Endothelial cell of hepatic sinusoid (primary cell): ENCODE measurements at regions not wholly inside any gene's neighbourhood (a gene's known extent, or its start where the extent isn't known, plus 50 kb on each side); places are given as distances from the start of the nearest gene placed in this dataset.

ENCODE experiments used
- in situ Hi-C: cut with HindIII; loops from 2 replicates; pipeline ENCODE4 v1.10.0; 2017; ENCODE audit warnings: low sequenced_read_pairs

GRCh38 chr3:124611520-124611919 lies 118.7 kb upstream of the UMPS start:
- in situ Hi-C loops = no loop called here

DNA sequence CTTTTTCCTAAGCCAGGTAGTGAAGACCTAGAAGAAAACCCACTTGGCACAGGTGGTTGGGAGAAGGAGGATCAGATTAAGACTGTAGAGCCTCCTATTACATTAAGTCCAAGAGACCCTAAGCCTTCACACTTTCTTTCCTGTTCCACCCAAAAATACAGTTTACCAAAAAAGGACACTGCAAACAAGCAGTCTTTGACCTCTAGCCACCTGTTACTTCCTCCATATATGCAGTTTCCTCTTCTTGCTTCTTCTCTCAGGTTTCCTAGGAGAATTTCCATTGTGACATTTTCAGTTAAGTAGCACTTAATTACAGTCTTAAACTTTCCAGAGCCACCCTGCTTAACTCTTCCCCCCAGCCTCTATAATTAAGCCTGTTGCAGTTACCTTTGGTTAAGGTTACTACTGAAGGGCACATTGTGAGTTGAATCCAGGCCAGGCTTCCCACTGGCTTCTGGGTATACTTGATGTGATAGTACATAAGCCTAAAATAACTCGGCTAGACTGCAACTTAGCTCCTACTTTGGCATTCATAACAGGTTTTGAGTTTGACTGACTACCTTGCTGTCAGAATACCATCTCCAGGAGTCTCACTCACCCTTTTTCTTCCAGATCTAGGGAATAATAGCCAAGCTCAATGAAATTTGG lies 114.2 kb upstream of the UMPS start:
- in situ Hi-C loops = no loop called here

DNA sequence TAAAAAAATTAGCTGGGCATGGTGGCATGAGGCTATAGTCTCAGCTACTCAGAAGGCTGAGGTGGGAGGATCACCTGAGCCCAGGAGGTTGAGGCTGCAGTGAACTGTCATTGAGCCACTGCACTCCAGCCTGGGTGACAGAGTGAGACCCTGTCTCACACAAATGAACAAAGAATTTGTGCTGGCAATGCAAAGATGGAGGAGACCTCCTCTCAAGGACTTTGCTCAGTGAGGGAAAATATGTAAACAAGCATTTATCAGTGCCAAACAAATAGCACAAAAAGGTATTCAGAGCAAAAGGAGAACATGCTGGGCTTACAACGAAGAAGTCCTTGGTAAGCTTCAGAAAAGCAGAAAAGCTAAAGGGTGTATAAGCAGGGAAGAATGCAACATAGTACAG lies 113.1 kb upstream of the UMPS start:
- in situ Hi-C loops = no loop called here

- in situ Hi-C loops = no loop called here
Observed at GRCh38 chr3:124619887-124620599, 110.2 kb upstream of the UMPS start.

DNA sequence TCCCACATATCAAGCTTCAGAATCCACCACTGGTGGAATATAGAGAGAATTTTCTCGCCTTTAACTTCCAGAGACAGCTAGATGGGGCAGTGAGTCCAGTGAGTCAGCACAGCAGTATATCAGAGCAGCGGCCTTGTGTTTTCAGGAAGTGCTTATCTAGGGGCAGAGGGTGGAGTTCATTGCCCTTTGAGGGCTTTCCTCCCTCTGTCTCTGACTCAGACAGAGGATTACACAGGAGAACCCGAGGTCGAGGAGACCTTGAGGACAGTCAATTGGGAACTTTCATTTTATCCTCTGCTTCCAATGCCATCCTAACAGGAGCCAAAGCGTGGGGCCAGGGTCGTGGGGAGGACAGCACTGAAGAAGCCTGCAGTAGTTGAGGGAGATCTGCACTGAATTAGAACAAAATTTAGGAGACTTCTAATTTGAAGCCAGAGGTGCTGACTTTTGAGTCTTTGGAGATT lies 109.6 kb upstream of the UMPS start:
- in situ Hi-C loops = no loop called here

GRCh38 chr3:124621498-124621897 lies 108.8 kb upstream of the UMPS start:
- in situ Hi-C loops = no loop called here

DNA sequence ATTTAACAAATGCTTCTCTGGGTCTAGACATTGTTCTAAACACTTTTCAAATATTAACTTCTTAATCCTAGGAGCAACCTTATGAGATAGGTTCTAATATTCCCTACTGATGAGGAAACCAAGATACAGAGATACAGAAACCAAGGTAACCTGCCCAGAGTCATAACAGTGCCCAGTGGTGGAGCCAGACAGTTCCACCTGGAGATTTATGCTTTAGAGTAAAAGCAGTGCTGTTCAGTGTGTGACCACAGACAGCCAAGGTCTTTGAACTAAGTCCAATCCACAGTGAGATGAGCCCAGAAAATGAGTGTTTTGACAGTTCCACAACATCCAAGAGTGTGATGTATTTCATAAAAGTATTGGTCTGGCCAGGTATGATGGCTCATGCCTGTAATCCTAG lies 105.2 kb upstream of the UMPS start:
- in situ Hi-C loops = no loop called here

- in situ Hi-C loops = no loop called here
Observed at GRCh38 chr3:124627501-124627908, 102.7 kb upstream of the UMPS start.

DNA sequence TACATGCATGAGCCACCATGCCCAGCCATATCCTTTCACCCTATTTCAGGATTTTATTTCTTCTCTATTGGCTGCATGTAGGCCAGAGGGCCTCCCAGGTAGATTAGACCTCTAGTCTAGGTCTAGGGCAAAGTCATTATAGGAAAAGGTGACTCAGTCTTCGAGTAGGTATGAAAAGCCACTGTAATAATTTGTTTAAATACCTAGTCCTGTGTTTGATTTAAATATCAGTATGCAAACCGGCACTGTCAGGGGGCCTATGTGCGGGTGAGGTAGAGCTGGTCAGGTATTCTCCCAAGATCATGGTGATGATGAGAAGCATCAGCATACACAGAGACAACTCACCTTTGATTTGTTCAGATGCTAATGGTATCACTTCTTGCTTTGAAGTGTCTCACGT lies 101.4 kb upstream of the UMPS start:
- in situ Hi-C loops = no loop called here

DNA sequence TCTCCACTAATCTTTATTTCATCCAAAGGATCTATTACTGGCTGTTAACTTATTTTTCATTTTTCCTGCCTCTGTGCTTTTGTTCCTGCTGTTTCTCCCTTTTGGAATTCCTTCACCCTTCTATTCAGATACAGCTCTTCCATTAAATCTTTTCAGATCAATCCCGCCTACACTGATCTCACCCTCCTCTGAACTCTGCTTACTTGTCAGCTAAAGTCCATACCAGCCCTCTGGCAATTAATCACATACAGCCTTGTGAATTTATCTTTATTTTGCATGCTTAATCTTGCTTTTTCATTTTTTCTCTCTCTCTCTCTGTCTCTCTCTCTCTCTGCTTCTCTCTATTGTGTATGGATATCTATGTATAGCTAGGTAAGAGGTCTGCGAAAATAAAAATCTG lies 100.8 kb upstream of the UMPS start:
- in situ Hi-C loops = no loop called here

DNA sequence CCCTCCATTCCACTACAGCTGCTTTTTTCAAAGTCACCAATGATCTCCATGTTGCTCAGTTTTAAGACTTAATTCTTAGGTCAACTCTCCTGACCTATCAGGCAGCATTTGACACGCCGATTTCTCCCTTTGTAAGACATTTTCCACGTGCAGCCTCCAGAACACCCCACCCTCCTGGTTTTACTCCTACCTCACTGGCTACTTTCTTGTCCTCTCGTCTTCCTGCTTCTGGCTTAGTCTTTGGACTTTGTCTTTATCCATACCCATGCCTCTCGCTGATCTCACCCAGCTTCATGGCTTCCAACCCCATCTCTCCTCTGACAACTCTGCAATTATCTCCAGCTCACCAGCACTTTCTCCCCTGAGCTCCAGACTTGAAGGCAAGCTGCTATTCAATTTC lies 99.3 kb upstream of the UMPS start:
- in situ Hi-C loops = no loop called here

GRCh38 chr3:124631727-124632126 lies 98.5 kb upstream of the UMPS start:
- in situ Hi-C loops = no loop called here

DNA sequence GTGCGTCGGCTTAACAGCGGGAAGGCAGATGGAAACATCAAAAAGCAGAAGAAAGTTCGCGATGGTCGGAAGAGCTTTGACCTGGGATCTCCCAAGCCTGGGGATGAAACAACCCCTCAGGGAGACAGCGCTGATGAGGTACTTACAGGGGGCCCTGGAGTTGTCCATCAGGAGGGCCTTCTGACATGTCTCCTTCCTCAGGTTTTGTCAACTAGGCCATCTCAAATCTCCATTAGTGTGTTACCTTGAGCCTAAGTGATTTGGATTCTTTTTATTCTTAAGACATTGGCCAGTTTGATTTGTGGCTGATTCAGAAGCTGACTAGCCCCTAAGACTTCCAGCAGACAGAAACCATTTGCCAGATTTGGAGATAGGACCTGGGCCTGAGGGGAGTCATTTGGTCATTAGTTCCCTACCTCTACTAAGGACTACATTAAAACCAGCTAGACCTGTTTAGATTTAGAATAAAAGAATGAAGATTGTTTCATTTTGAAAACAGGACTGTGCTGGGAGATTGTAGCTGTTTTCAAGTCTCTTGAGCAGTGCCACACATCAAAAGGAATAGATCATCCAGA lies 97.6 kb upstream of the UMPS start:
- in situ Hi-C loops = no loop called here

DNA sequence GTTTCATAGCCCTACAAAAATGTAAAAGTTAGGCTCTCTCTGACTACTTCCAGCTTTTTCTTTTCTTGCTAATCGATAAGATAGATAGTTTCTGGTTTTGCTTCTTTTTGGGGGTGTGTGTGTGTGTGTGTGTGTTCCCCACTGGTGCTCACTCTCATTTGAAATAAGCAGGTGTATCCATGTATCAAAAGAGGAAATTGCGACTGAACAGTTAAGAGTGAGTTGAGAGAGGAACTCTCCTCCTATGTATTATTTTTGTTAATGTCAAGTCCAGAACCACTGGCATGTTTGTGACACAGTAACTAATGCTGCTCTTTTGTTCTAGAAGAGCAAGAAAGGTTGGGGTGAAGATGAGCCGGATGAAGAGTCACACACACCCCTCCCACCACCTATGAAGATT lies 96.7 kb upstream of the UMPS start:
- in situ Hi-C loops = no loop called here

DNA sequence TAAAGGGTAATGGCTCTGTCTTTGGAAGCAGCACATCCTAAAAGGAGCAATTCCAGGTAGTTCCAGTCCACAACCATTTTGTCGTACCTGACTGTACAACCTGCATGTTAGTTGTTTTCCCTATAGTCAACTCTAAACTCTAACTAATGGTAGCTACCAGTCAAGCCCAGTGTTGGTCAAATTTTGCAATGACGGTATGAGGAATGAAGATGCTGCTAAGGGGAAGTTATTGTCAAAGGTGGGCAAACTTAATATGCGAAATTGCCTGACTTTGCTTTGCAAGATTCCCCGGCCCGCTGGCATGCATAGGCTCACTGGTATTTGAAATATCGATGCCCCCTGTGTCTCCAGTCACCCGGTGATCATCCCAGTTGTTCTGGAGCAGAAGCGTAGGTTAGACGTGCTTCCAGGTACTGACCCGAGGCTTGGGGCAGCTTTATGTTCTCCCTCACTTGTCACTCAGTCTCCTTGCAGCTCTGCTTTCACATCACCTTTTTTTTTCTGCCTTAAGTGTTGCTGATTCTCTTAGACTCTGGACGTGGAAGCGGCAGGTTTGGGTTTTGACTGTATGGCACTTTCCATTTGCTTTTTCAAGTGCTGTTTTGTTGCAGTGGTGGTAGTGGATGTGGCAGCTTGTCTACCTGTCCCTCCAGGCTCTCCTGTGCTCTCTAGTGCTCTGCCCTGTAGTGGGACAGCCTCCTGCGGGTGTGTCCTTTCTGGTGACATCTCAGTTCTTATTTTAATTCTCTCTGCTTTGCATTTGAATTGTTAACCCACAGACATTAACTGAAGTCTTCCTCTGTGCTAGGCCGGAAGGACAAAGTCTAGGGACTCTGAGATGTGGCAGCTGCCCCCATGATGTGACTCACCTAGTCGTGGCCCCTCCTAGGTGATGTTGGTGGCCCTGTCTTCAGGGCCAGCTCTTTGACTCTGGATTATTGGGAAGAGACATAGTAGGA lies 95.8 kb upstream of the UMPS start:
- in situ Hi-C loops = no loop called here

- in situ Hi-C loops = no loop called here
Observed at GRCh38 chr3:124635169-124635539, 95.1 kb upstream of the UMPS start.

- in situ Hi-C loops = no loop called here
Observed at GRCh38 chr3:124636101-124636862, 94.0 kb upstream of the UMPS start.

DNA sequence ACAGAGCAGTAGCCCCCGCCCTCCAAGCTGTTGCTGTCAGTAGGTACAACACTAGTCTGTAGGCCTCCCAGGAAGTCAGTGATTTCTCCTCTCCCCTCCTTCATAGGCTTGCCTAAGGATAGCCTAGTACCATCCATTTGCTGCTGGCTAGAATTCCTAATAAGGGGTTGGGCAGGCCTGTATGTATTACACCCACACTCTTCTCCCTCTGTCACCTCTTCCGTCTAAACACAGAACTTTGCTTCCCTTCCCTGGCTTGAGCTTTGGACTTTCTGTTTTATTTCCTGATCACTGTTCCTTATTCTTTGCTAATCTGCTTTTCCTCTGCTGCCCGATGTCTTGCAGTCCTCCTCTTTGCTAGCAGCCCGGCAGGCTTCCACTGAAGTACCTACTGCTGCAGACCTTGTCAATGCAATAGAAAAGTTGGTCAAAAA lies 93.4 kb upstream of the UMPS start:
- in situ Hi-C loops = no loop called here

DNA sequence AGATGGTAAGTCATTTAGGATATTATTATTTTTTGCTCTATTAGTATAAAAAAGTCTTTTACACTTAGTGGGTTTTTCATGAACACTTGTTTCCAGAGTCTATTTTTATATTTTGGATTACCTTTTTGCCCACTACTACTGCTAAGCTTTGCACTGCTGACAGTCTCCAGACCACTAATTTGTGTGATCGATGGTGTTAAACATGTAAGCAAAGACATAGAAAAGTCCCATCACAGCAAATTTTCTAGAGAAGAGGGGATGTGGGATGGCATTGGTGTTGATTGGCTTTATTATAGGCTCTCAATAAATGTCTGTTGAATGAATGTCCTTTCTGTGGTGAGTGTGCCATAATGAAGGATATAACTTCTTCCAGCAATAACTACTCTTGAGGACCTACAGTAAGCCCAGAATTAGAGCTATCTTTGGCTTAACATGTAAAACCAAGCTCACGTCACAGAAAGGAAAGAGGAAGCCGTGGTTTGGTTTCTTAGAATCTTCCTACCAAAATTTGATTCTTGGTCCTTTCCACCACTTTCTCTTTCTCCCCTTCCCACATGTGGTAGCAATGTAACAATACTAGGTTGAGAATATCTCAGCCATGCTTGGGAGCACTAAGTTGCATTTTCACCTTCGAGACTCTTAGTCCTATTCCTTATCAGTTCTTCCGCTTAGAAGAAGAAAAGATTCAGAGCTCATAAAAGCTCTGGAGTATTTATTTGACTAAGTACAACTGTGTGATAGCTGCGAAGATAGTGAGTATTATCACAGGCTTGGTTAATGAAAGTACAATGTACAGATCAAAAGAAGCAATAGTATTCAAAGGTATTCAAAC lies 90.6 kb upstream of the UMPS start:
- in situ Hi-C loops = no loop called here
